ENCODE measurements at regions not wholly inside any gene's neighbourhood (a gene's known extent, or its start where the extent isn't known, plus 50 kb on each side); places are given as distances from the start of the nearest gene placed in this dataset.
"Not testable (repeated sequence)": the region's sequence is repeated elsewhere in the genome, so short reads cannot be mapped to it uniquely, and the experiment has no call there.

- no peaks in the 10 kb centered on the region for H3K9me3 Mint-ChIP-seq
- H3K27ac Mint-ChIP-seq = no peak overlapping the region
- H3K4me1 Mint-ChIP-seq = no peaks in the 10 kb centered on the region
- H3K36me3 Mint-ChIP-seq = no peaks in the 10 kb centered on the region
- H3K4me3 Mint-ChIP-seq = no peak overlapping the region
- H3K27me3 Mint-ChIP-seq = no peaks in the 10 kb centered on the region
Measured at GRCh38 chr14:41277450-41277849, 329.2 kb upstream of the LRFN5 start.

DNA sequence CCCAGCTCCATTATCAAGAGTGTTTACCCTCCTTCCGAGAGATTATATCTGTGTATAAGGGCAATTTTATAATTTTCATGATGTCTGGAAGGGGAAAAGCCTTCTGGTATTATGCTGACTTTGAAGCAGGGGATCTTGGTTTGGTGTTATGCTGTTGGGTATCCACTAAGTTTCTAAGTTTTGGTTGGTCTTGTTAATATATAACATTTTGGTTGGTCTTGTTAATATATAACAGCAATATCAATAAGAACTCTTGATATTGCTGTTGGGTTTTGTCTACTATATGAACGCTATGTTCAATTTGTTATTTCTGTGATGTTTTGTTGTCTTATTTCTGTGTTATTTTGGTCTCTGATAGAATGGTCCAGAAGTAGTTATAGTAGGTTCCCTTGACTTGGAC lies 349.2 kb upstream of the LRFN5 start:
- Mint-ChIP-seq H3K4me1 (no peaks in the 10 kb centered on the region), H3K36me3 (no peaks in the 10 kb centered on the region), H3K4me3 (no peak overlapping the region), H3K9me3 (no peaks in the 10 kb centered on the region), H3K27ac (no peak overlapping the region), H3K27me3 (no peaks in the 10 kb centered on the region)

- Mint-ChIP-seq H3K4me3 (no peak overlapping the region), H3K4me1 (no peaks in the 10 kb centered on the region), H3K27ac (no peak overlapping the region), H3K27me3 (no peaks in the 10 kb centered on the region), H3K36me3 (no peaks in the 10 kb centered on the region), H3K9me3 (no peaks in the 10 kb centered on the region)
Measured at GRCh38 chr14:41235466-41235865, 371.2 kb upstream of the LRFN5 start.

DNA sequence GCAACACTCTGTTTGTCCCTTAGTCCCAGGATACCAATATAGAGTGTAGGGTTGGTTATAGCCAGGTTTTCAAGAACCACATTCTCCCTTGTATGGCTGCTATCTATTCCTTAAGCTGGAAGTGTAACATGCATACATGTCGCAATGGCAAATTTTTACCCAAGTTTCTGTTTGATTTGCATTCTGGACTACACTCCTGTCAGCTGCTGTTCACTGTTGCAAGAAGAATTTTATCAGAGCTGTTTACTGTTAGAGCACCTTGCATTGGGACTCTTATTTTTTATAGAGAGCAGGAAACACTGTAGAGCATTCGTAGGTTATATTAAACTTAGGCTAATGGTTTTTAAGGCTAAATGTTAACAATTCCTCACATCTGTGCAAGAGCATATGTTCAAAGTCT lies 376.0 kb upstream of the LRFN5 start:
- H3K4me3 Mint-ChIP-seq = no peak overlapping the region
- H3K27ac Mint-ChIP-seq = no peak overlapping the region
- no peaks in the 10 kb centered on the region for H3K4me1 Mint-ChIP-seq
- H3K27me3 Mint-ChIP-seq = no peaks in the 10 kb centered on the region
- H3K36me3 Mint-ChIP-seq = no peaks in the 10 kb centered on the region
- H3K9me3 Mint-ChIP-seq = no peaks in the 10 kb centered on the region

- H3K36me3 Mint-ChIP-seq = no peaks in the 10 kb centered on the region
- H3K27ac Mint-ChIP-seq = no peak overlapping the region
- no peaks in the 10 kb centered on the region for H3K9me3 Mint-ChIP-seq
- H3K27me3 Mint-ChIP-seq = no peaks in the 10 kb centered on the region
- H3K4me1 Mint-ChIP-seq = no peaks in the 10 kb centered on the region
- no peak overlapping the region for H3K4me3 Mint-ChIP-seq
Measured at GRCh38 chr14:41229824-41230223, 376.9 kb upstream of the LRFN5 start.

DNA sequence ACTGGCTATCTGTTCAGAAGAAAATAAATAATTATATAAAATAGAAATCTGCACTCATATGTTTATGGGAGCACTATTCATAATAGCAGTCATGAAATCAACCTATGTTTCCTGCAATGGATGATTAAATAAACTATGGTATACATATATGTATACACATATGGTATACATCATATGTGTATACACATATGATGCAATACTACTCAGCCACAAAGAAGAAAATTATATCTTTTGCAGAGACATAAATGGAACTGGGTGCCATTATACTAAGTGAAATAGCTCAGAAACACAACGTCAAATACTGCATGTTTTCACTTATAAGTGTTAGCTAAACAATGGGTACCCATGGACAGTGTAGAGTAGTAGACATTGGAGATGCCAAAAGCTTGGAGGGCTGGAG lies 381.2 kb upstream of the LRFN5 start:
- Mint-ChIP-seq H3K4me1 (no peaks in the 10 kb centered on the region), H3K4me3 (no peak overlapping the region), H3K27me3 (no peaks in the 10 kb centered on the region), H3K27ac (no peak overlapping the region), H3K9me3 (no peaks in the 10 kb centered on the region), H3K36me3 (no peaks in the 10 kb centered on the region)

- no peaks in the 10 kb centered on the region for H3K27me3 Mint-ChIP-seq
- H3K36me3 Mint-ChIP-seq = no peaks in the 10 kb centered on the region
- H3K9me3 Mint-ChIP-seq = peaks cover 4% of the 10 kb centered on the region
- no peaks in the 10 kb centered on the region for H3K4me1 Mint-ChIP-seq
- H3K4me3 Mint-ChIP-seq = no peak overlapping the region
- H3K27ac Mint-ChIP-seq = no peak overlapping the region
Measured at GRCh38 chr14:41222581-41222980, 384.1 kb upstream of the LRFN5 start.

DNA sequence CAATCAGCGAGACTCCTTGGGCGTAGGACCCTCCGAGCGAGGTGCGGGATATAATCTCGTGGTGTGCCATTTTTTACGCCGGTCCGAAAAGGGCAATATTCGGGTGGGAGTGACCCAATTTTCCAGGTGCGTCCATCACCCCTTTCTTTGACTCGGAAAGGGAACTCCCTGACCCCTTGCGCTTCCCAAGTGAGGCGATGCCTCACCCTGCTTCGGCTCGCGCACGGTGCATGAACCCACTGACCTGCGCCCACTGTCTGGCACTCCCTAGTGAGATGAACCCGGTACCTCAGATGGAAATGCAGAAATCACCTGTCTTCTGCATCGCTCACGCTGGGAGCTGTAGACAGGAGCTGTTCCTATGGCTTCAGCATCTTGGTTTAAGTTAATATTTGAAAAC lies 391.7 kb upstream of the LRFN5 start:
- not testable (repeated sequence) for H3K4me3 Mint-ChIP-seq, H3K9me3 Mint-ChIP-seq, H3K27ac Mint-ChIP-seq, H3K27me3 Mint-ChIP-seq, H3K4me1 Mint-ChIP-seq, H3K36me3 Mint-ChIP-seq

DNA sequence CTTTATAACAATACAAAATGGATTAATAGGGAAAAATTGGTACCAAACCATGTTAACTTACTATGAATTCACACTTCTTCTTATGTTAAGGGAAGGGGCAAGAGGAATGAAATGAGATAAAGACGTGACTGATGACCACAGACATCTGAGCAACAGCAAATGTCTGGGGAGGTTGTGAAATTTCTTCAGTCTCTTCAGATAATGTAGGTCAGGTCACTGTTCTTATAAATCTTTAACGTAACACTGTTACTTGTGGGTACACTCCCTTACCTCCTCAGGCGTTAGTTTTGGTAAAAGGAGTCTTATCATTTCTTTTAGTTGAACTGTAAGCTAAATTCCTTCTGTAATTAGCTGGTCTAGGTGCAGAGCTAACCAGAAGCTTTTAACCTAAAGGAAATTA lies 405.0 kb upstream of the LRFN5 start:
- H3K4me3 Mint-ChIP-seq = no peak overlapping the region
- H3K27ac Mint-ChIP-seq = no peak overlapping the region
- H3K27me3 Mint-ChIP-seq = peaks cover 1% of the 10 kb centered on the region
- H3K9me3 Mint-ChIP-seq = no peaks in the 10 kb centered on the region
- no peaks in the 10 kb centered on the region for H3K4me1 Mint-ChIP-seq
- no peaks in the 10 kb centered on the region for H3K36me3 Mint-ChIP-seq

DNA sequence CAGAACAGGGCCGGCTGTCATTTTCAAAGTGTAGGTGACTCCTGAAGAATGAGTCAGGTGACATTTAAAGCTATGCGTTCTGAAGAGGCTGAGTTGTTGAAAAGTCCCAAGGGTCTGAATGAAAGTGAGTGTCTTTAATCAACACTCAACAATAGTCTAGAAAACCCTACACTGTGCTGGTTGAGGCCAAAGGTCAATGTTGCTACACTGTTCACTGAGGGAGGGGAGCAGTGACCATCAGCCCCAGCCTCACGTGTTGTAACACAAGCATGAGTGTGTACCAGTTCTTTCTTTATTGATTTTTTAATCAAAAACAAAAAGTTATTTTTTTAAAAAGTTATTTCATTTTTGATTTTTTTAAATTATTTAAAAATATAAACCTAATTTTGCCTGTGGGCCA lies 418.8 kb upstream of the LRFN5 start:
- Mint-ChIP-seq H3K4me3 (no peak overlapping the region), H3K36me3 (no peaks in the 10 kb centered on the region), H3K9me3 (no peaks in the 10 kb centered on the region), H3K27me3 (no peaks in the 10 kb centered on the region), H3K4me1 (no peaks in the 10 kb centered on the region), H3K27ac (no peak overlapping the region)

DNA sequence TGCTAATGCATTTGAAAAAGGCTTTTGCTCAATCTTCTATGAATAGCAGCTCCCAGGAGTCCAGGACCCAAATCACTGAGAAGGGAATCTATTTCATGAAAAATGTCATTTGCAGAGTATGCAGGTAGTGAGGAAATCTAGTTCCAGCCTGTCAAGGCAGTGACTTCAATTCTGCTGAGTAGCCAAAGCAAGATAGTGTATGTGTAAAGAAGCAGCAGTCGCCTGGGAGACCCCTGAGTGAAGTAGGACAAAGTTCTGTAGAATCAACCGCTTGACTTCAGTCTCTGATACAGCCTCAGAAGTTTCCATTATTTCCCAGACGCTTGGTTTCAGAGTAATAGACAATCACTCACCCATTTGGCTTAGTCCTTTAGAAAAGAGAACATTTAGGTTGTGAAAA lies 435.6 kb upstream of the LRFN5 start:
- no peak overlapping the region for H3K27ac Mint-ChIP-seq
- H3K27me3 Mint-ChIP-seq = no peaks in the 10 kb centered on the region
- no peaks in the 10 kb centered on the region for H3K4me1 Mint-ChIP-seq
- no peaks in the 10 kb centered on the region for H3K36me3 Mint-ChIP-seq
- H3K4me3 Mint-ChIP-seq = no peak overlapping the region
- H3K9me3 Mint-ChIP-seq = no peaks in the 10 kb centered on the region

- Mint-ChIP-seq H3K27me3 (no peaks in the 10 kb centered on the region), H3K27ac (no peak overlapping the region), H3K9me3 (no peaks in the 10 kb centered on the region), H3K4me3 (no peak overlapping the region), H3K4me1 (no peaks in the 10 kb centered on the region), H3K36me3 (no peaks in the 10 kb centered on the region)
Measured at GRCh38 chr14:41167040-41167439, 439.6 kb upstream of the LRFN5 start.

GRCh38 chr14:41154143-41154807 lies 452.4 kb upstream of the LRFN5 start:
- Mint-ChIP-seq H3K4me1 (no peaks in the 10 kb centered on the region), H3K9me3 (no peaks in the 10 kb centered on the region), H3K27ac (no peak overlapping the region), H3K36me3 (no peaks in the 10 kb centered on the region), H3K27me3 (no peaks in the 10 kb centered on the region), H3K4me3 (no peak overlapping the region)

GRCh38 chr14:41146391-41146790 lies 460.3 kb upstream of the LRFN5 start:
- no peaks in the 10 kb centered on the region for H3K27me3 Mint-ChIP-seq

DNA sequence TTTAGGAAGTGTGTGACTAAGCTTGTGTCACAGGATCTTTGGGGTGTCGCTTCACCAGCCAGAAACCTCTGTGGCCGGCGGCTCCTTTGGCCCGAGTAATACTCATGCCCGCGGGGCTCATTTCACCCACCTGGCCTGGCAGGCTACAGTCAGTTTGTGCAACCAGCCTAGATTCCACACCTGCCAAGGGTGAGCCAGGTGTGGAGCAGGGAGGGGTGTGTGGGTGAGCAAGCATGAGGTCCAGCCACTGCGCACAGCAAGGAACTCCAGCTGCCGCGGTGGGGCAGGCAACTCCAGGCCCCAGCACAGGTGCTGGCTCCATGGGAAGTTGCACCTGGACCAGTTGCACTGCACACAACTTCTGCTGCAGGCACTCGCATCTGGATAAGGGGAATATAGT lies 462.3 kb upstream of the LRFN5 start:
- no peaks in the 10 kb centered on the region for H3K27me3 Mint-ChIP-seq
- H3K9me3 Mint-ChIP-seq = no peaks in the 10 kb centered on the region
- H3K4me1 Mint-ChIP-seq = no peaks in the 10 kb centered on the region
- no peak overlapping the region for H3K27ac Mint-ChIP-seq
- H3K36me3 Mint-ChIP-seq = no peaks in the 10 kb centered on the region
- no peak overlapping the region for H3K4me3 Mint-ChIP-seq

More at GRCh38 chr14:41146391-41146790, 460.3 kb upstream of the LRFN5 start:
- H3K36me3 Mint-ChIP-seq = no peaks in the 10 kb centered on the region
- H3K9me3 Mint-ChIP-seq = no peaks in the 10 kb centered on the region
- no peaks in the 10 kb centered on the region for H3K4me1 Mint-ChIP-seq
- H3K27ac Mint-ChIP-seq = no peak overlapping the region
- H3K4me3 Mint-ChIP-seq = no peak overlapping the region

DNA sequence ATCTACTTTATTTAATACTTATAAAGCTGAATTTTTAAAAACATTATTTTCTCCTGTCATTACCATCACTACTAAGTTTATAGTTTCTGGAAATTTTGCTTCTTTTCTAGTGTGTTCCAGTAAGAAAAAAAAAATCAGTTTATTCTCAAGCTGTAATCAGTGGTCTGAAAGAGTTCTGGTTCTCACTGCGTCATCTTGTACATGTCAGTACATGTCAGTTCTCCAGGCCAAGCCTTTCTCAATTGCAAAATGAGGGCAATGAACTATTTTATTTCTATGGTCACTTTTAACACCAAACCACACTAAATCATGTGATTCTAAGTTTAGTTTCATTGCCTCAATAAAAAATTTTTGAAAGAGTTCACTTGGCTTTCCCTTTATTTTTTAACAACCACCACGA lies 468.9 kb upstream of the LRFN5 start:
- no peaks in the 10 kb centered on the region for H3K9me3 Mint-ChIP-seq
- no peak overlapping the region for H3K27ac Mint-ChIP-seq
- H3K36me3 Mint-ChIP-seq = no peaks in the 10 kb centered on the region
- H3K4me1 Mint-ChIP-seq = no peaks in the 10 kb centered on the region
- no peaks in the 10 kb centered on the region for H3K27me3 Mint-ChIP-seq
- H3K4me3 Mint-ChIP-seq = no peak overlapping the region

DNA sequence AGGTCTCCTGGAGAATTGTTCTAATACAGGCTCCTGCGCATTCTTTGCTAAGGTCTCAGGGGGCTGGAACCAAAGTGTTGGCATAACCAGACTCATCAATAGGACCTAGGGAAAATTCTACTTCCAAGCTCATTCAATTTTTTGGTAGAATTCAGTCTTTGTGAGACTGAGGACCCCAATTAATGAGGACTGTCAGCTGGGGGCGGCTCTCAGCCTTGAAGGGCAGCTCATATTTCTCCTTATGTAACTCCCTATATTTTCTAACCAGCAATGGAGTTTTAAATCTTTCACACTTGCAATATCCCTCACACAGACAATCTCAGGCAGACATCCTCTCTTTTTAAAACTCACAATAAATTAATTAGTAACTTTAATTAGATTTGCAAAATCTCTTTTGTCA lies 476.4 kb upstream of the LRFN5 start:
- no peaks in the 10 kb centered on the region for H3K36me3 Mint-ChIP-seq
- no peaks in the 10 kb centered on the region for H3K9me3 Mint-ChIP-seq
- H3K4me3 Mint-ChIP-seq = no peak overlapping the region
- no peaks in the 10 kb centered on the region for H3K4me1 Mint-ChIP-seq
- no peaks in the 10 kb centered on the region for H3K27me3 Mint-ChIP-seq
- no peak overlapping the region for H3K27ac Mint-ChIP-seq
